ENCODE measurements at regions not wholly inside any gene's neighbourhood (a gene's known extent, or its start where the extent isn't known, plus 50 kb on each side); places are given as distances from the start of the nearest gene placed in this dataset.

DNA sequence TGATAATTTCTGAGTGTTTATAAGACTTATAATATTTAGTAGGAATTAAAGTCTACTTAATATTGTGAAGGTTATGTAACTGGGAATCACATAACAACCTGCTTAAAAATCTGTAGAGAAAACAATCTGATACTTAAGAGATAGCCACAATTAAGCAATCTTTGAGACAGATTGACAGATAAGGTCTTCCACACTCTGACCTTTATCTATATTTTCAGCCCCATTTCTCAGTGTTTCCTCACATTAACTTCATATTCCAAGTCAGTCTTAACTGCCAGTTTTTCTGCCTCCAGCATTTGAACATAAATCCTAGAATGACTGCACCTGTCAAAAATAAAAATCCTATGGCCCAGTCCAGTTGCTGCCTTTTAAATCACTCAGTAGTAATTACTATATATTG lies 423.2 kb downstream of the PYDC2 start:
- TF ChIP-seq POLR2AphosphoS5 (IDR thresholded peaks at IDR 0.05) (no peak), POLR2A (IDR thresholded peaks at IDR 0.05) (no peak)
- TF ChIP-seq, protein P1, sequence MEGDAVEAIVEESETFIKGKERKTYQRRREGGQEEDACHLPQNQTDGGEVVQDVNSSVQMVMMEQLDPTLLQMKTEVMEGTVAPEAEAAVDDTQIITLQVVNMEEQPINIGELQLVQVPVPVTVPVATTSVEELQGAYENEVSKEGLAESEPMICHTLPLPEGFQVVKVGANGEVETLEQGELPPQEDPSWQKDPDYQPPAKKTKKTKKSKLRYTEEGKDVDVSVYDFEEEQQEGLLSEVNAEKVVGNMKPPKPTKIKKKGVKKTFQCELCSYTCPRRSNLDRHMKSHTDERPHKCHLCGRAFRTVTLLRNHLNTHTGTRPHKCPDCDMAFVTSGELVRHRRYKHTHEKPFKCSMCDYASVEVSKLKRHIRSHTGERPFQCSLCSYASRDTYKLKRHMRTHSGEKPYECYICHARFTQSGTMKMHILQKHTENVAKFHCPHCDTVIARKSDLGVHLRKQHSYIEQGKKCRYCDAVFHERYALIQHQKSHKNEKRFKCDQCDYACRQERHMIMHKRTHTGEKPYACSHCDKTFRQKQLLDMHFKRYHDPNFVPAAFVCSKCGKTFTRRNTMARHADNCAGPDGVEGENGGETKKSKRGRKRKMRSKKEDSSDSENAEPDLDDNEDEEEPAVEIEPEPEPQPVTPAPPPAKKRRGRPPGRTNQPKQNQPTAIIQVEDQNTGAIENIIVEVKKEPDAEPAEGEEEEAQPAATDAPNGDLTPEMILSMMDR (IDR thresholded peaks at IDR 0.05 in 8 of 11, conservative IDR thresholded peaks at IDR 0.05 in 3 of 11) = no peak
- Histone ChIP-seq H3K9me3 (no peaks in the 10 kb centered on the region), H3K36me3 (no peaks in the 10 kb centered on the region), H3K4me3 (no peak overlapping the region), H3K27me3 (replicated peaks in 1 of 7) (no peaks in the 10 kb centered on the region), H3K4me1 (no peaks in the 10 kb centered on the region), H3K27ac (no peak overlapping the region)
- DNase-seq = no peak
- intact Hi-C loops (cut with DNase I; ENCODE audit: low total_unique reads) = no loop called here

DNA sequence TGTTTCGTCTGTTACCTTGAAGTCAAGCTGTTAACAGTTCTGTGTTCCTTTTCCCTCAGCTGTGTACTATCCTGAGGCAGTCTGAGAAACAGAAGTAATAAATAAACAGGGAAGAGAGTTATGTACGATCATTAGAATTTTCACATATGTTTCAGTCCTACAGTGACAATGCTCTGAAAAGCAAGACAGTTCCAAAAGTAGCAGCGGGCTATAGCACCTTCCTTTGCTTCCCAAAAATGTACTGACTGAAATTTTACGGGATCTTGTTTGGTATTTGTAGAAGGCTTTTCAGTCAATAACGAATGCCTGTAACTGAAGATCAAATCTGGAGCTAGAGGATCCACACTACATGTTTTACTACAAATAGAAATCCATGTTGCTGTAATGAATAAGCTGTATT lies 428.1 kb downstream of the PYDC2 start:
- no peak for DNase-seq
- TF ChIP-seq POLR2AphosphoS5 (IDR thresholded peaks at IDR 0.05) (no peak), POLR2A (IDR thresholded peaks at IDR 0.05) (no peak)
- TF ChIP-seq, protein P1 (IDR thresholded peaks at IDR 0.05 in 8 of 11, conservative IDR thresholded peaks at IDR 0.05 in 3 of 11) = no peak
- no peaks in the 10 kb centered on the region for H3K4me1 ChIP-seq
- no peaks in the 10 kb centered on the region for H3K36me3 ChIP-seq
- intact Hi-C loops (cut with DNase I; ENCODE audit: low total_unique reads) = no loop called here
- H3K9me3 ChIP-seq = no peaks in the 10 kb centered on the region
- H3K27me3 ChIP-seq (replicated peaks in 1 of 7) = no peaks in the 10 kb centered on the region
- H3K27ac ChIP-seq = no peak overlapping the region
- 68 to 83% (median 77%) methylated on average over 5 of the region's 5 CpGs for WGBS, 5 donors
- H3K4me3 ChIP-seq = no peak overlapping the region

- TF ChIP-seq POLR2A (IDR thresholded peaks at IDR 0.05) (no peak), POLR2AphosphoS5 (IDR thresholded peaks at IDR 0.05) (no peak)
- TF ChIP-seq, protein P1 (IDR thresholded peaks at IDR 0.05 in 8 of 11, conservative IDR thresholded peaks at IDR 0.05 in 3 of 11) = no peak
- no peak for DNase-seq
- Histone ChIP-seq H3K4me1 (no peaks in the 10 kb centered on the region), H3K36me3 (no peaks in the 10 kb centered on the region), H3K4me3 (no peak overlapping the region), H3K9me3 (no peaks in the 10 kb centered on the region), H3K27ac (no peak overlapping the region), H3K27me3 (replicated peaks in 1 of 7) (no peaks in the 10 kb centered on the region)
- intact Hi-C loops (cut with DNase I; ENCODE audit: low total_unique reads) = no loop called here
- WGBS, 5 donors = 75 to 81% (median 77%) methylated on average over 1 of the region's 1 CpG
These were observed 428.8 kb downstream of the PYDC2 start for GRCh38 chr3:191889756-191890155.

DNA sequence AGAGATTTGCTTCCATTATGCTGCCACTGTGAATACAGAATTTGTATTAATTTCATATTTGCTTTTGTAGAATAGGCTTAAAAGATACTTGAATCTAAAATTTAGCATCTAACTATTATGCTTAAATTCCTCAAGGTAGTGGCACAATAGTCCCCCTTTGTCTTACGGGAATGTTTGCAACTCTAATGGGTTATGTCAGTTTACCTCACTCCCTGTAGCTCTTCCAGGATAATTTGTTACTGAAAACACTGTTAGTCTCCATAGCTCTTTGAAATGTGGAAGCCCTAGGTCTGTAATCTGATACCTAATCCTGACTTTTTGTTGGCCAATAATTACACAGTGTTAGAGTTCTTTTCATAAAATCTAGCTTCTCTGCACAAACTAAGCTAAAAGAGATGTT lies 433.4 kb downstream of the PYDC2 start:
- no peak overlapping the region for H3K27ac ChIP-seq
- intact Hi-C loops (cut with DNase I; ENCODE audit: low total_unique reads) = no loop called here
- H3K4me1 ChIP-seq = no peaks in the 10 kb centered on the region
- H3K9me3 ChIP-seq = no peaks in the 10 kb centered on the region
- TF ChIP-seq, protein P1 (IDR thresholded peaks at IDR 0.05 in 8 of 11, conservative IDR thresholded peaks at IDR 0.05 in 3 of 11) = no peak
- no peak for TF ChIP-seq POLR2A (IDR thresholded peaks at IDR 0.05)
- no peak for TF ChIP-seq POLR2AphosphoS5 (IDR thresholded peaks at IDR 0.05)
- no peaks in the 10 kb centered on the region for H3K36me3 ChIP-seq
- 58 to 93% (median 88%) methylated on average over 1 of the region's 1 CpG for WGBS, 5 donors
- DNase-seq = no peak
- no peaks in the 10 kb centered on the region for H3K27me3 ChIP-seq (replicated peaks in 1 of 7)
- H3K4me3 ChIP-seq = no peak overlapping the region

Measured in spleen (tissue), 11 donors.